HG03460 (cell line): ENCODE measurements at regions not wholly inside any gene's neighbourhood (a gene's known extent, or its start where the extent isn't known, plus 50 kb on each side); places are given as distances from the start of the nearest gene placed in this dataset.

ENCODE experiments used
- ATAC-seq: cut with Tn5 transposase; IDR thresholded peaks from one replicate; pipeline ENCODE4 v1.9.1; 2021; ENCODE audit not compliant: unreplicated experiment

GRCh38 chr4:24419181-24420034 lies 164.9 kb downstream of the DHX15 start:
- peak; percentile 98 for ATAC-seq

DNA sequence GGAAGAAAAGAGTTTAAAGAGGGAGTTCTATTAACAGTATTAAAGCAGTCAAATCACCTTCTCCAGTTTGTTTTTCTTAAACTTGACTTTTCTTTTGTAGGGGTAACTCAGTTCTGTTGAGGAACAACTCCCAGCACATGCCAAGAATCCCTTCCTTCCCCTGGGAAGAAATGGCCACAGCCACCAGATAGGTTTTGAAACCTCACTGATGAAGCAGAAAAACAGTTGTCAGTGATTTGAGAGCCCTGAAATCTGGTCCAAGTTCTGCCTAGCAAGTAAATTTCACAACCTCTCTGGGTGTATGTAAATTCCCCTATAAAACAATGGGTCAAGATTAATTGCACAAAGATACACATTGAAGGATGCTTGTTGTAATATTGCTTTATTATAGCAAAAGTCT lies 167.1 kb downstream of the DHX15 start:
- ATAC-seq = no peak

- ATAC-seq = no peak
Measured at GRCh38 chr4:24416293-24416692, 168.1 kb downstream of the DHX15 start.

- no peak for ATAC-seq
Measured at GRCh38 chr4:24413311-24413784, 171.0 kb downstream of the DHX15 start.

GRCh38 chr4:24411806-24412205 lies 172.5 kb downstream of the DHX15 start:
- ATAC-seq = no peak

GRCh38 chr4:24411299-24411698 lies 173.1 kb downstream of the DHX15 start:
- ATAC-seq = no peak

DNA sequence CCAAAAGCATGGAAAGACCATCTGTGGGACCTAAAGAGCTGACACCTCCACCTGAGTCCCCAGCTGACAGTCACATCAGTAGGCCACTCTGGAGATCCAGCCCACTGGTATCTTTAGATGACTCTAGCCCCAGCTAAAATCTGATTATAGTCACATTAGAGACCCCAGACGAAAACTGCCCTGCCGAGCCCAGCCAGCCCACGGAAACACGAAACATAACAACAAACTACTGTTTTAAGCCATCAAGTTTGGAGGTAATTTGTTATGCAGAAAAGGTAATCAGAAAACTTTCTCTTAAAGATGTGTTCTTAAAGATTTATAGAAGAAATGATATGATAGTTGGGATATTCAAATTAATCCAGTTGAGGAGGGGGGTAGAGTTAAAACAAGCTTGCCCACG lies 175.7 kb downstream of the DHX15 start:
- ATAC-seq = no peak

GRCh38 chr4:24405926-24406325 lies 178.4 kb downstream of the DHX15 start:
- ATAC-seq = no peak

GRCh38 chr4:24405341-24405740 lies 179.0 kb downstream of the DHX15 start:
- no peak for ATAC-seq

- ATAC-seq = no peak
Measured at GRCh38 chr4:24404281-24404680, 180.1 kb downstream of the DHX15 start.

DNA sequence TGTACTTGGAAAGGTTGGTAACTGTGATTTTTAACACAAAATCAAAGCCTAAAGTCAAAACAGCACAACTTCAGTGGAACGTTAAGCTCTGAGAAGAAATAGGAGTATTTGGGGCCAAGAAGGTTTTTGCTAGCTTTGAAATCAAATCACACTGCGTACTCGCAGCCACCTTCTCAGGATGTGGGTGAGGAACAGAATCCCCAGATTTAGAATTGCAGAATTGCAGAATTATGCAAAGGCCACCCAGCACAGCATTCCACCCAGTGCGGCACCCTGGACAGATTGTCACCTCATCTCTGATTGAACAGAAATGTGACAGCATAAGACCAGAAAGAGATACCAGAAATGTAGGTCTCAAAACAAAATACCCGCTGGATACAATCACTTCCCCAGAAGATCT lies 181.1 kb downstream of the DHX15 start:
- ATAC-seq = no peak

GRCh38 chr4:24400537-24400936 lies 183.8 kb downstream of the DHX15 start:
- no peak for ATAC-seq

GRCh38 chr4:24396988-24397387 lies 187.4 kb downstream of the DHX15 start:
- no peak for ATAC-seq

GRCh38 chr4:24395937-24396336 lies 188.4 kb downstream of the DHX15 start:
- ATAC-seq = no peak

DNA sequence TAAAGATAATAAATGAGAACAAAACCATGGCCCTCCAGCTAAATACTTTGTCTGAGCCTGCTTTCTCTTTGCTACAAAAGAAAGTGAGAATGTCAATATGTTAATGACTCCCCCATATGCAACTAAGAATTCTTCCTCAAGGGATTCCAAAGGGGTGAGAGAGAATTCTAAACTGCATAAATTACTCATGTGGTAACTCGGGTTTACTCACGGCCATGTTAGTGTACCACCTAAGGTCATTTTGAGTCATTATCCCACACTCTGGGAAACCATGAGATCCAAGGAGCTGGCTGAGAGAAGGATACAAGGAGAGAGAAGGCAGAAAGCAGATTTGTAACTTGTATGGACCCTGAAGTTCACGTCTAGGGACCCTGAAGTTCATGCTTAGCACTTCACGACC lies 190.3 kb downstream of the DHX15 start:
- ATAC-seq = no peak

GRCh38 chr4:24392613-24393012 lies 191.7 kb downstream of the DHX15 start:
- no peak for ATAC-seq

DNA sequence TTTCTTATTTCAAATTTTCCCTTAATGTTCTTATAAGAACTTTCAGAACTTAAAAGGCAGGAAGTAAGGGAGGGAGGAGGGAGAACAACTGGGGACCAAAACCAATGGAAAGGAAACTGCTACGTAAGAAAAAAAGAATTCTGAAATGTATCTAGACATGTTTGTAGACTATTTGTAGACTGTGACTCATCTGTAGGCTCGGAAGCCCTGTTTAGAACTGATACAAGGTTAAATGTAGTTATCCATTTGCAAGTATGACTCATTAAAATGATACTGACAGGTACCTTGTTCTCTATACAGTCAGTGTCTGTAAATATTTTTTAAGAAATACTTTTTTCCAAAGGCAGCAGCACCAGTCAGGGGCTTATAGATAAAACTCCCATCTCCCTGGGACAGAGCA lies 202.0 kb downstream of the DHX15 start:
- peak; percentile 98 for ATAC-seq

DNA sequence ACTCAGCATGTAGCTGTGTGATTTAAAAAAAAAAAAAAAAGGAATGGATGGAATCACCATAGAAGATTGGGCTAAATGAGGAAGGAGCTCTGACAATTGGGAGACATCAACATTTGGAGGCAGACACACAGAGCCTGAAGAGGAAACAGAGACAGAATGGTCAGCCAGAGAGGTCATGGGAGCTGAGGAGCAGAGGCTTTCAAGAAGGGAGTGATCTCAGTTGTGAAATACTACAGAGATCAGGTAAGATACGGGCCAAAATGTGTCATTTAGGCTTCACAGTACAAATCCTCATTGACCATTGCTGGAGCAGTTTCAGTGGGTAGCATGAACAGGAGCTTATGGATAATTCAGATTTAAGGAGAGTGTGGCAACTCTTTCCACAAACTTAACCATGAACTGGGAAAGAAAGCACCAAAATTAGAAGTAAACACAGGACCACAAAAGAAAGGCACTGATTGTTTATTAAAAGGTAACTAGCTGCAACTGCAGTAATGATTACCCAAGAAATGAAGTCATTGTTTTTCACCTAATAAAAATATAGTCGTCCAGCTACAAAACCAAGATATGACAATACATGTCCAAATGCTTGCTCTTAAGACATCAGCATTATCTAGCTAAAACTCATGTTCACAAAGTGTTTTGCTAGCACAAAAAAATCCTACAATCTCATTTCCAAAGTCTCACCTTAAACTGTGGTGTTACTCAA lies 203.2 kb downstream of the DHX15 start:
- ATAC-seq = no peak

DNA sequence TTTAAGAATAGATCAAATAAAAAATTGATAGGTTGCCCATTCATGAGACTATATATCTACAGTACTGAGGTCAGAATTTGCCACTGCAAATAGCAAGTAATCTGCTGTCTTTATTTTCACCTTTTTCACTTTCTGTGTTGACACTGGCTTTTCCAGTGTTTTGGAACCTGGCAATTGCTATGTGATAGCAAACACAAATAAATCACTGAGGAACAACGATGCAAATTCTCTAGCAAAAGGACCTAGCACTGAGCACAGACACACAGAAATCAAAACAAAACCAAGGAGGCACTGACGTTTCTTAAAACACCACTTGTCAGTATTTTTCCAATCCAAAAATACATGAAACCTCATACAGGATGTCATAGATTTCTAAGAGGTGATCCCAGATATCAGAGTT lies 210.7 kb downstream of the DHX15 start:
- no peak for ATAC-seq

DNA sequence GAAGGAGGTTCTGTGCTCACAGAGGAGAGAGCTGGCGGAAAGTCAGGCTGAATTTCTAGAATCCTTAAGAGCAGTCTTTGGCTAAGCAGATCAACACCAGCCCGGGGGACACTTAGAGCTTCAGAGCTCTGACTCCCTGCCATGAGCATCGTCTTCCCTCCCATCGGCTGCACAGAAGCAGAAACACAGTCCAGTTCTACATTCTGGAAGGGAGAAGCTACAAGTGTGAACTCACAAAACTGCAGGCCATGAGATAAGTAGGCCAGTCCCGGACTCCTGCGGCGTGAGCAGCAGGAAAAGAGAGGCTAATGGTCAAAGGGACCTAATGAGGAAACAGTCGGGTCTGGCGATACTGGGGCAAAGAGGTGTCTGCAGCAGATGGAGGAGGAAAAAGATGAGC lies 211.5 kb downstream of the DHX15 start:
- no peak for ATAC-seq

- no peak for ATAC-seq
Measured at GRCh38 chr4:24372341-24372740, 212.0 kb downstream of the DHX15 start.

- no peak for ATAC-seq
Measured at GRCh38 chr4:24370421-24370820, 213.9 kb downstream of the DHX15 start.
